Thyroid gland (tissue), 4 donors: ENCODE measurements at regions not wholly inside any gene's neighbourhood (a gene's known extent, or its start where the extent isn't known, plus 50 kb on each side); places are given as distances from the start of the nearest gene placed in this dataset.

Source experiments
- CTCF ChIP-seq, 6 experiments: fragments of 200-600 bp in 3 of 6; fragments of 450-650 bp in 3 of 6; sonication (generic) in 3 of 6; IDR thresholded peaks; one replicate each; pipeline ENCODE4 v1.5.1; 2016 to 2019; ENCODE audit warnings: antibody characterized with exemption in 6 of 6, mild to moderate bottlenecking in 2 of 6, inconsistent platforms in 1 of 6, moderate library complexity in 1 of 6
- POLR2A ChIP-seq, 2 donors: fragments of 450-650 bp; IDR thresholded peaks; one replicate each; pipeline ENCODE4 v1.6.1; 2017; ENCODE audit warnings: antibody characterized with exemption in 2 of 2, mild to moderate bottlenecking in 2 of 2, moderate library complexity in 1 of 2

- no peak for TF ChIP-seq CTCF (IDR thresholded peaks at IDR 0.05)
- no peak for TF ChIP-seq POLR2A (IDR thresholded peaks at IDR 0.05)
Measured at GRCh38 chr6:76862936-76863335, 600.4 kb downstream of the HTR1B start.
